B cell (primary cell): ENCODE measurements at regions not wholly inside any gene's neighbourhood (a gene's known extent, or its start where the extent isn't known, plus 50 kb on each side); places are given as distances from the start of the nearest gene placed in this dataset.

Experiments used
- ATAC-seq: fragments of 200-7000 bp; cut with Tn5 transposase; one replicate; pipeline ENCODE4 v1.10.0; 2021; ENCODE audit warnings: low read depth, mild to moderate bottlenecking, moderate number of reproducible peaks, moderate library complexity
- CTCF ChIA-PET: fragments of 350-600 bp; sonication (Branson Sonifier 250); formaldehyde crosslinking; loops from one replicate; lab custom pipeline; 2021; ENCODE audit warnings: antibody characterized with exemption, inconsistent platforms; lab: Charles Lee
- POLR2A ChIA-PET: fragments of 350-600 bp; sonication (Branson Sonifier 250); formaldehyde crosslinking; loops from one replicate; lab custom pipeline; 2021; ENCODE audit warnings: antibody characterized with exemption; lab: Charles Lee
- DNase-seq: peaks from one replicate; pipeline ENCODE4 v3.0.0; 2013
- H2AFZ ChIP-seq: 2 replicates; pipeline ENCODE4 v1.6.1; 2012; ENCODE audit warnings: mild to moderate bottlenecking, low read depth, low read length; ENCODE audit not compliant: insufficient read depth, poor library complexity, severe bottlenecking
- H3K27ac ChIP-seq, 2 donors: 1 replicate in 1 of 2; 2 replicates in 1 of 2; pipeline ENCODE4 v1.5.1; 2012 to 2013; ENCODE audit warnings: low read length in 2 of 2, mild to moderate bottlenecking in 2 of 2, moderate library complexity in 1 of 2
- H3K27me3 ChIP-seq, 4 experiments: fragments of 200-600 bp in 1 of 4; sonication (generic) in 1 of 4; replicated peaks in 1 of 4; 1 replicate in 2 of 4; 2 replicates in 2 of 4; pipeline versions ENCODE4 v1.6.1 to v1.7.0; 2013 to 2016; ENCODE audit warnings: low read length in 3 of 4, mild to moderate bottlenecking in 2 of 4, mixed read lengths in 1 of 4, moderate library complexity in 1 of 4; ENCODE audit not compliant: insufficient read depth in 4 of 4, control insufficient read depth in 3 of 4; ENCODE audit errors: control extremely low read depth in 1 of 4
- H3K36me3 ChIP-seq, 2 experiments: replicated peaks in 1 of 2; 1 replicate in 1 of 2; 2 replicates in 1 of 2; pipeline versions ENCODE4 v1.6.1 to v1.7.1; 2013; ENCODE audit warnings: low read length in 1 of 2; ENCODE audit not compliant: insufficient read depth in 2 of 2, control insufficient read depth in 1 of 2; ENCODE audit errors: control extremely low read depth in 1 of 2, extremely low read depth in 1 of 2
- H3K4me1 ChIP-seq, 2 donors: fragments of 200-600 bp in 1 of 2; sonication (generic) in 1 of 2; 1 replicate in 1 of 2; 2 replicates in 1 of 2; pipeline versions ENCODE4 v1.5.1 to v1.6.1; 2013 to 2017; ENCODE audit warnings: low read length in 2 of 2; ENCODE audit not compliant: control insufficient read depth in 2 of 2, insufficient read depth in 2 of 2
- H3K4me2 ChIP-seq: replicated peaks from 2 replicates; pipeline ENCODE3; 2012; ENCODE audit warnings: mild to moderate bottlenecking, low read depth, low read length; ENCODE audit not compliant: poor library complexity, severe bottlenecking
- H3K4me3 ChIP-seq, 5 experiments: fragments of 200-600 bp in 1 of 5; sonication (generic) in 1 of 5; 1 replicate in 3 of 5; 2 replicates in 2 of 5; pipeline versions ENCODE4 v1.5.1 to v1.7.0; 2011 to 2016; ENCODE audit warnings: low read length in 4 of 5, mild to moderate bottlenecking in 4 of 5, low read depth in 2 of 5, control low read depth in 1 of 5, moderate library complexity in 1 of 5; ENCODE audit not compliant: insufficient read depth in 1 of 5; ENCODE audit errors: control extremely low read depth in 1 of 5, extremely low read depth in 1 of 5
- H3K79me2 ChIP-seq: fragments of 200-600 bp; sonication (generic); one replicate; pipeline ENCODE4 v1.6.0; 2016; ENCODE audit warnings: low read length; ENCODE audit not compliant: control insufficient read depth, insufficient read depth
- H3K9ac ChIP-seq: fragments of 200-600 bp; sonication (generic); 2 replicates; pipeline ENCODE4 v1.6.1; 2017; ENCODE audit warnings: mild to moderate bottlenecking, low read length, moderate library complexity
- H3K9me3 ChIP-seq, 3 donors: one replicate each; pipeline versions ENCODE4 v1.6.1 to v1.7.1; 2013; ENCODE audit warnings: low read length in 2 of 3; ENCODE audit not compliant: control insufficient read depth in 2 of 3, insufficient read depth in 1 of 3; ENCODE audit errors: control extremely low read depth in 1 of 3
- H4K20me1 ChIP-seq: 2 replicates; pipeline ENCODE4 v1.6.0; 2012; ENCODE audit warnings: mild to moderate bottlenecking, low read length; ENCODE audit not compliant: insufficient read depth, control insufficient read depth, poor library complexity, severe bottlenecking
- H3K27ac Mint-ChIP-seq: one replicate; pipeline ENCODE4 v1.8.0; 2021; ENCODE audit warnings: mixed read lengths
- H3K27me3 Mint-ChIP-seq: one replicate; pipeline ENCODE4 v1.8.0; 2021; ENCODE audit warnings: mixed read lengths
- H3K4me1 Mint-ChIP-seq: one replicate; pipeline ENCODE4 v1.8.0; 2021; ENCODE audit warnings: mixed read lengths
- H3K4me3 Mint-ChIP-seq: one replicate; pipeline ENCODE4 v1.8.0; 2021; ENCODE audit warnings: mixed read lengths
- H3K9me3 Mint-ChIP-seq: one replicate; pipeline ENCODE4 v1.8.0; 2022; ENCODE audit warnings: mixed read lengths; ENCODE audit not compliant: insufficient read depth
- EZH2 ChIP-seq: IDR thresholded peaks from 2 replicates; pipeline ENCODE4 v1.6.1; 2012; ENCODE audit warnings: borderline replicate concordance, low read depth, mild to moderate bottlenecking, moderate library complexity, low read length; ENCODE audit not compliant: insufficient read depth, poor library complexity, severe bottlenecking
- WGBS: methylation state at CpG from one replicate; pipeline ENCODE4 v1.1.5; 2013; ENCODE audit warnings: missing lambda C conversion rate; ENCODE audit not compliant: insufficient coverage; 5-methylcytosine and 5-hydroxymethylcytosine counted together
- intact Hi-C: fragments of 100-400 bp; cut with micrococcal nuclease; formaldehyde crosslinking; loops from one replicate; pipeline ENCODE4 v1.10.0; 2022
- TF ChIP-seq, protein P1 (sequence below): fragments of 200-600 bp; IDR thresholded peaks from one replicate; pipeline ENCODE4 v1.8.0; 2022; ENCODE audit warnings: antibody characterized with exemption, mild to moderate bottlenecking

GRCh38 chr13:109910194-109910593, 123.8 kb upstream of the IRS2 start:
- CTCF ChIA-PET: no interaction called here
- H3K27me3 Mint-ChIP-seq: peaks cover 6% of the 10 kb centered on the region
- Histone ChIP-seq H3K4me1 (no peaks in the 10 kb centered on the region), H3K4me3 (no peak overlapping the region), H3K27ac (no peak overlapping the region), H4K20me1 (no peaks in the 10 kb centered on the region), H3K9me3 (peaks cover 0 to 4% (median 0%) of the 10 kb centered on the region in 3 donors), H3K27me3 (no peaks in the 10 kb centered on the region), H3K79me2 (no peaks in the 10 kb centered on the region), H3K9ac (no peak overlapping the region), H2AFZ (no peak overlapping the region), H3K36me3 (no peaks in the 10 kb centered on the region), H3K4me2 (no peak overlapping the region)
- intact Hi-C loops: no loop called here
- H3K9me3 Mint-ChIP-seq: peaks cover 2% of the 10 kb centered on the region
- no peak overlapping the region for H3K4me3 Mint-ChIP-seq
- H3K4me1 Mint-ChIP-seq: no peaks in the 10 kb centered on the region
- POLR2A ChIA-PET: no interaction called here
- ATAC-seq: no peak
- 83% methylated on average over 3 of the region's 5 CpGs for WGBS
- no peak overlapping the region for H3K27ac Mint-ChIP-seq
- no peak for TF ChIP-seq EZH2
- TF ChIP-seq, protein P1, sequence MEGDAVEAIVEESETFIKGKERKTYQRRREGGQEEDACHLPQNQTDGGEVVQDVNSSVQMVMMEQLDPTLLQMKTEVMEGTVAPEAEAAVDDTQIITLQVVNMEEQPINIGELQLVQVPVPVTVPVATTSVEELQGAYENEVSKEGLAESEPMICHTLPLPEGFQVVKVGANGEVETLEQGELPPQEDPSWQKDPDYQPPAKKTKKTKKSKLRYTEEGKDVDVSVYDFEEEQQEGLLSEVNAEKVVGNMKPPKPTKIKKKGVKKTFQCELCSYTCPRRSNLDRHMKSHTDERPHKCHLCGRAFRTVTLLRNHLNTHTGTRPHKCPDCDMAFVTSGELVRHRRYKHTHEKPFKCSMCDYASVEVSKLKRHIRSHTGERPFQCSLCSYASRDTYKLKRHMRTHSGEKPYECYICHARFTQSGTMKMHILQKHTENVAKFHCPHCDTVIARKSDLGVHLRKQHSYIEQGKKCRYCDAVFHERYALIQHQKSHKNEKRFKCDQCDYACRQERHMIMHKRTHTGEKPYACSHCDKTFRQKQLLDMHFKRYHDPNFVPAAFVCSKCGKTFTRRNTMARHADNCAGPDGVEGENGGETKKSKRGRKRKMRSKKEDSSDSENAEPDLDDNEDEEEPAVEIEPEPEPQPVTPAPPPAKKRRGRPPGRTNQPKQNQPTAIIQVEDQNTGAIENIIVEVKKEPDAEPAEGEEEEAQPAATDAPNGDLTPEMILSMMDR: no peak
- no peak for DNase-seq

GRCh38 chr13:109906976-109907375, 120.6 kb upstream of the IRS2 start:
- Histone ChIP-seq H3K4me1 (no peaks in the 10 kb centered on the region), H3K27me3 (no peaks in the 10 kb centered on the region), H4K20me1 (no peaks in the 10 kb centered on the region), H2AFZ (no peak overlapping the region), H3K27ac (no peak overlapping the region), H3K4me2 (no peak overlapping the region), H3K79me2 (no peaks in the 10 kb centered on the region), H3K9ac (no peak overlapping the region), H3K36me3 (no peaks in the 10 kb centered on the region), H3K9me3 (peaks cover 0 to 4% (median 0%) of the 10 kb centered on the region in 3 donors), H3K4me3 (no peak overlapping the region)
- CTCF ChIA-PET: no interaction called here
- Mint-ChIP-seq H3K27me3 (peaks cover 3% of the 10 kb centered on the region), H3K9me3 (peaks cover 2% of the 10 kb centered on the region), H3K27ac (no peak overlapping the region), H3K4me3 (no peak overlapping the region), H3K4me1 (no peaks in the 10 kb centered on the region)
- ATAC-seq (no peak), DNase-seq (no peak)
- POLR2A ChIA-PET: no interaction called here
- intact Hi-C loops: no loop called here
- 100% methylated on average over 3 of the region's 3 CpGs for WGBS
- no peak for TF ChIP-seq EZH2
- TF ChIP-seq, protein P1: no peak
